Activated T-helper 17 cell treated with anti-CD3 and anti-CD28 coated beads, Interleukin-2, amount 50 U/mL, for 72 hours (primary cell): ENCODE measurements at regions not wholly inside any gene's neighbourhood (a gene's known extent, or its start where the extent isn't known, plus 50 kb on each side); places are given as distances from the start of the nearest gene placed in this dataset.

Experiments used
- ATAC-seq: fragments of 150-1000 bp; cut with Tn5 transposase; replicated peaks from 2 replicates; pipeline ENCODE4 v1.10.0; 2021; ENCODE audit warnings: mild to moderate bottlenecking, moderate library complexity
- H3K27ac Mint-ChIP-seq: one replicate; pipeline ENCODE4 v1.8.0; 2022; ENCODE audit warnings: mixed read lengths
- H3K27me3 Mint-ChIP-seq: one replicate; pipeline ENCODE4 v1.8.0; 2022; ENCODE audit warnings: mixed read lengths
- H3K36me3 Mint-ChIP-seq: one replicate; pipeline ENCODE4 v1.8.0; 2022; ENCODE audit warnings: low read depth, mild to moderate bottlenecking, mixed read lengths
- H3K4me1 Mint-ChIP-seq: one replicate; pipeline ENCODE4 v1.8.0; 2022; ENCODE audit warnings: mixed read lengths
- H3K4me3 Mint-ChIP-seq: one replicate; pipeline ENCODE4 v1.8.0; 2022; ENCODE audit warnings: mild to moderate bottlenecking, mixed read lengths
- H3K9me3 Mint-ChIP-seq: one replicate; pipeline ENCODE4 v1.8.0; 2022; ENCODE audit warnings: mixed read lengths

DNA sequence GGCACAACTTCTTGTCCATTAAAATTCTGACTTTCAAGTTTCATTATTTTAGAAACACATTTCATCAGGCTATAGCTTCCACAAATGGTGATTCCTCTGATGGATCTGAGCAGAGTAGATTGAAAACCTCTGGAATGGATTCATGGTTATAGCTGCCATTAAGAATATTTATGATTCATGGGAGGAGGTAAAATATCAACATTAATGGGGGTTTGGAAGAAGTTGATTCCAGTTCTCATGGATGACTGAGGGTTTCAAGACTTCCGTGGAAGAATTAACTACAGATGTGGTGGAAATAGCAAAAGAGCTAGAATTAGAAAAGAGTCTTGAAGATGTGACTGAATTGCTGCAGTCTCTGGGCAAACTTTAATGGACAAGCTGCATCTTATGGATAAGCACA is 797.4 kb downstream of the SUCLG1 start:
- no peaks in the 10 kb centered on the region for H3K4me1 Mint-ChIP-seq
- H3K4me3 Mint-ChIP-seq, result no peak overlapping the region
- H3K9me3 Mint-ChIP-seq, result peaks cover 4% of the 10 kb centered on the region
- no peak for ATAC-seq
- no peaks in the 10 kb centered on the region for H3K36me3 Mint-ChIP-seq
- H3K27ac Mint-ChIP-seq, result no peak overlapping the region
- H3K27me3 Mint-ChIP-seq, result no peaks in the 10 kb centered on the region

- ATAC-seq, result no peak
- Mint-ChIP-seq H3K9me3 (peaks cover 5% of the 10 kb centered on the region), H3K27ac (no peak overlapping the region), H3K27me3 (no peaks in the 10 kb centered on the region), H3K36me3 (no peaks in the 10 kb centered on the region), H3K4me1 (no peaks in the 10 kb centered on the region), H3K4me3 (no peak overlapping the region)
Measured at GRCh38 chr2:83654091-83654611, 804.9 kb downstream of the SUCLG1 start.

DNA sequence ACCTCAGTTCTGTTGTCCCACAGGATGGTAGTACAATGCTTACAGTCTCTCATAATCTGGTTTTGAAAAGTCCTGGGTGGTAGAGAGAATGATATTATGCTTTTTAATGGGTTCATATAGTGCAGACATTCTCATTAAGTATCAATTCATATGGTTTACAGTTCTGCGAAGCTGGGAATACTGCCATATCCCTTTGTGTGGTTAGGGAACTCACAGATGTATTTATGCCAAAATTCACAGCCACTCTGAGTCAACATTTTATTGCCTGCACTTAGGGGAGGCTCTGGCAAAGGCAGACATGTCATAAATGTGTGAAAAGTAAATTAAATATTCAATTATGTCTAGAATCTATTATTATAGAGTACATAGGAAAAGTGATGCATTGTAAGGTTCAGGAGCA is 808.2 kb downstream of the SUCLG1 start:
- ATAC-seq, result no peak
- H3K4me3 Mint-ChIP-seq, result no peak overlapping the region
- H3K4me1 Mint-ChIP-seq, result no peaks in the 10 kb centered on the region
- peaks cover 5% of the 10 kb centered on the region for H3K9me3 Mint-ChIP-seq
- H3K27me3 Mint-ChIP-seq, result no peaks in the 10 kb centered on the region
- H3K36me3 Mint-ChIP-seq, result no peaks in the 10 kb centered on the region
- no peak overlapping the region for H3K27ac Mint-ChIP-seq

DNA sequence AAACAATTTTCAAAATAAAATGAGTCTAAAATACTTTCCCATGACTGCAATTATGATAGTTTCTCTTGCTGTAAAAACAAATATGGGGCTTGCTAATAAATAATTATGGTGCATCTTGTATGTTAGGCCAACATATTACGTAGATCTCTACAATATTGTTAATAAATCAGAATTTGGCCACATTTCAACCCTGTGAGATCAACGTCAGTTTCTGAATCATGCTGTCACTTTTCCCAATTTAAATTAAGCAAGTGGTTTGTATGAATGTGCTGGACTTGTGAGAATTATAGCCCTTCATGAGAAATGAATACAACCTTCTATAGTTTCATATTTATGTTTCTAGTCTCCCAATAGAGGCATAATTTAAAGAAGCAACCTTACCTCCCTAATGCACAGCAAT is 808.9 kb downstream of the SUCLG1 start:
- H3K4me3 Mint-ChIP-seq, result no peak overlapping the region
- H3K27ac Mint-ChIP-seq, result no peak overlapping the region
- H3K36me3 Mint-ChIP-seq, result no peaks in the 10 kb centered on the region

DNA sequence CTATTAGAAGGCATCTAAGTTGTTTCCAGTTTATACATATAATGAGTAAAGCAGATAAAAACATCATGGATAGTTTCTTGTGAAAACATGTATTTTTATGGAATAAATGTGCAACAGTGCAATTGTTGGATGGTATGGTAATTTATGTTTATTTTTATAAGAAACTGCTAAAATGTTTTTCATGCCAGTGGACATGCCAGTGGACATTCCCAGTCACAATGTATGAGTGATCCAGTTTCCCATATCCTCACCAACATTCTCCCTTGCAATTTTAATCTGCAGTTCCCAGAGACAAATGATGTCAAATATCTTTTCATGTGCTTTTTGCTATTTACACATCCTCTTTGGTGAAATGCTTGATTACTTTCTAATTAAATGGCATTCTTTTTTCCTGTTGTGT is 818.6 kb downstream of the SUCLG1 start:
- Mint-ChIP-seq H3K4me3 (no peak overlapping the region), H3K36me3 (no peaks in the 10 kb centered on the region), H3K4me1 (no peaks in the 10 kb centered on the region), H3K27me3 (no peaks in the 10 kb centered on the region), H3K9me3 (peaks cover 4% of the 10 kb centered on the region), H3K27ac (no peak overlapping the region)
- ATAC-seq, result no peak

More for the DNA sequence above, 808.9 kb downstream of the SUCLG1 start:
- Mint-ChIP-seq H3K27me3 (no peaks in the 10 kb centered on the region), H3K4me1 (no peaks in the 10 kb centered on the region), H3K9me3 (peaks cover 5% of the 10 kb centered on the region)
- ATAC-seq, result no peak

- H3K4me3 Mint-ChIP-seq, result no peak overlapping the region
- peaks cover 3% of the 10 kb centered on the region for H3K9me3 Mint-ChIP-seq
- no peak for ATAC-seq
- no peaks in the 10 kb centered on the region for H3K4me1 Mint-ChIP-seq
- H3K27me3 Mint-ChIP-seq, result no peaks in the 10 kb centered on the region
- H3K36me3 Mint-ChIP-seq, result no peaks in the 10 kb centered on the region
- H3K27ac Mint-ChIP-seq, result no peak overlapping the region
Measured at GRCh38 chr2:83633423-83633822, 825.7 kb downstream of the SUCLG1 start.

DNA sequence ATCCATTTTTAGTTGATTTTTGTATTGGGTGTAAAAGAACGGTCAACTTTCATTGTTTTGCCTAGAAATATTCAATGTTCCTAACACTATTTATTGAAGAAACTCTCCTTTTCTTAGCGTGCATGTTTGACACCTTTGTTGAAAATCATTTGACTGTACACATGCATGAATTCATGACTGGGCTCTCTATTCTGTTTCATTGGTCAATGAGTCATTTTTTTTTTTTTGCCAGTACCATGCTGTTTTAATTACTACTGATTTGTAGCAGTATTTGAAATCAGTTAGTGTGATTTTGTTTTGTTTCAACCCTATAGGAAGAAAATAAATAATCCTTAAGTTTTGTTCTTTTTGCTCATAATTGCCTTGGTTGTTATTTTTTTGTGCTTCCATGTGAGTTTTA is 828.7 kb downstream of the SUCLG1 start:
- ATAC-seq, result no peak
- no peak overlapping the region for H3K4me3 Mint-ChIP-seq
- no peaks in the 10 kb centered on the region for H3K36me3 Mint-ChIP-seq
- H3K27me3 Mint-ChIP-seq, result no peaks in the 10 kb centered on the region
- no peaks in the 10 kb centered on the region for H3K4me1 Mint-ChIP-seq
- peaks cover 11% of the 10 kb centered on the region for H3K9me3 Mint-ChIP-seq
- H3K27ac Mint-ChIP-seq, result no peak overlapping the region

- H3K4me3 Mint-ChIP-seq, result no peak overlapping the region
- H3K9me3 Mint-ChIP-seq, result peaks cover 8% of the 10 kb centered on the region
- no peaks in the 10 kb centered on the region for H3K27me3 Mint-ChIP-seq
- no peaks in the 10 kb centered on the region for H3K4me1 Mint-ChIP-seq
- H3K27ac Mint-ChIP-seq, result no peak overlapping the region
- ATAC-seq, result no peak
- no peaks in the 10 kb centered on the region for H3K36me3 Mint-ChIP-seq
Measured at GRCh38 chr2:83615511-83615910, 843.6 kb downstream of the SUCLG1 start.

GRCh38 chr2:83613178-83613577 is 845.9 kb downstream of the SUCLG1 start:
- no peaks in the 10 kb centered on the region for H3K4me1 Mint-ChIP-seq
- ATAC-seq, result no peak
- no peaks in the 10 kb centered on the region for H3K36me3 Mint-ChIP-seq
- no peak overlapping the region for H3K4me3 Mint-ChIP-seq
- no peaks in the 10 kb centered on the region for H3K27me3 Mint-ChIP-seq
- H3K9me3 Mint-ChIP-seq, result peaks cover 13% of the 10 kb centered on the region
- H3K27ac Mint-ChIP-seq, result no peak overlapping the region

DNA sequence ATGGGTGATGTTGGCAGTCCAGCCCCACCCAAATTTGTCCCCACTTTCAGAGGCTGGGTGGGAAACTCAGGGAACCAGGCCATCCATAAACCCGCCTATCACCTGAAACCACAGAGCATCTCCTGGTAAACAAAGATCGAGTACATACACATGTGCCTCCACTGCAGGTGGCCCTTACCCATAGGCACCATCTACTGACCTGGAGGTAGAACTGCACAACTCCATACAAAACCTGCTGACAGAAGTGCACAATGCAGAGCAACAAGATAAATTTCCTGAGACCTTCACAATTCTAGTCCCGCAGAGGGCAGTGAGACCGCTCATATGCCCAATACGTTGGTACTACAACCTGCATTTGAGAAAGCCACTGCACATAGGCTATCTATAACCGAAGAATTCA is 856.3 kb downstream of the SUCLG1 start:
- no peaks in the 10 kb centered on the region for H3K4me1 Mint-ChIP-seq
- H3K27ac Mint-ChIP-seq, result no peak overlapping the region
- H3K9me3 Mint-ChIP-seq, result peaks cover 9% of the 10 kb centered on the region
- no peak for ATAC-seq
- H3K36me3 Mint-ChIP-seq, result no peaks in the 10 kb centered on the region
- H3K27me3 Mint-ChIP-seq, result no peaks in the 10 kb centered on the region
- no peak overlapping the region for H3K4me3 Mint-ChIP-seq

- Mint-ChIP-seq H3K27me3 (no peaks in the 10 kb centered on the region), H3K4me3 (no peak overlapping the region), H3K27ac (no peak overlapping the region), H3K4me1 (no peaks in the 10 kb centered on the region), H3K9me3 (peaks cover 4% of the 10 kb centered on the region), H3K36me3 (no peaks in the 10 kb centered on the region)
- no peak for ATAC-seq
Measured at GRCh38 chr2:83596592-83597282, 862.3 kb downstream of the SUCLG1 start.

GRCh38 chr2:83595926-83596325 is 863.2 kb downstream of the SUCLG1 start:
- H3K4me3 Mint-ChIP-seq, result no peak overlapping the region
- H3K9me3 Mint-ChIP-seq, result peaks cover 4% of the 10 kb centered on the region
- ATAC-seq, result no peak
- no peaks in the 10 kb centered on the region for H3K4me1 Mint-ChIP-seq
- no peak overlapping the region for H3K27ac Mint-ChIP-seq
- no peaks in the 10 kb centered on the region for H3K27me3 Mint-ChIP-seq
- no peaks in the 10 kb centered on the region for H3K36me3 Mint-ChIP-seq

GRCh38 chr2:83595121-83595690 is 863.9 kb downstream of the SUCLG1 start:
- Mint-ChIP-seq H3K9me3 (peaks cover 4% of the 10 kb centered on the region), H3K4me3 (no peak overlapping the region), H3K4me1 (no peaks in the 10 kb centered on the region), H3K27me3 (no peaks in the 10 kb centered on the region), H3K27ac (no peak overlapping the region), H3K36me3 (no peaks in the 10 kb centered on the region)
- no peak for ATAC-seq

DNA sequence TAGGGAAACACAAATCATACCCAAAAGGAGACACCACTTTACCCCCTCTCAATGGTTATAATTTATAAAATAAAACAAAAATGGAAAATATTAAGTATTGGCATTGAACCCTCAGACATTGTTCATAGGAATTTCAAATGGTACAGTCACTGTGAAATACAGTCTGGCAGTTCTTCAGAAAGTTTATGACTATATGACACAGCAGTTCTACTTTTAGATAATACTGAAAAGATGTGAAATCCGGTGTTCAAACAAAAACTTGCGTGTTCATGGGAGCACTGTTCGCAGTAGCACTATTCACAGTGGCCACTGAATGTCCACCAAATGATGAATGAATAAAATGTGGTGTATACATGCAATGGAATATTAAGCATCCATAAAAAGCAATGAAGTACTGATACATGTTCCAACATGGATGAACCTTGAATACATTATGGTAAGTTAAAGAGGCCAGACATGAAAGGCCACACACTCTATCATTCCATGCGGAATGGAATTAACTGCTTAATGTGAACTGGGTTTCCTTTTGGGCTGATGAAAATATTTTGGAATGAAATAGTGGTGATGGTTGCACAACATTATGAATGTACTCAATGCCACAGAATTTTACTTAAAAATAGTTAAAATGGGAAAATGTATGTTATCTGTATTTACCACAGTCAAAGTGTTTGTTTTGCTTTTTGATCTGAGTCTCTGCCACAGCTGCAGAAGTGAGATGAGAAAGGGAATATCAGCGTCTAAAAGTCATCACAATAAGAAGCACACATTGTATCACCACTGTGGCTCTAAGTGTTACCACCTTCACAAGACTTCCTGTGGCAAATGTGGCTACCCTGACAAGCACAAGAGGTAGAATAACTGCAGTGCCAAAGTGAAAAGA is 864.6 kb downstream of the SUCLG1 start:
- H3K36me3 Mint-ChIP-seq, result no peaks in the 10 kb centered on the region
- no peak overlapping the region for H3K27ac Mint-ChIP-seq
- no peak for ATAC-seq
- no peaks in the 10 kb centered on the region for H3K4me1 Mint-ChIP-seq
- H3K9me3 Mint-ChIP-seq, result peaks cover under 1% of the 10 kb centered on the region
- H3K4me3 Mint-ChIP-seq, result no peak overlapping the region
- no peaks in the 10 kb centered on the region for H3K27me3 Mint-ChIP-seq

- no peaks in the 10 kb centered on the region for H3K27me3 Mint-ChIP-seq
- no peak for ATAC-seq
Measured at GRCh38 chr2:83587309-83587708, 871.8 kb downstream of the SUCLG1 start.

More at GRCh38 chr2:83587309-83587708, 871.8 kb downstream of the SUCLG1 start:
- peaks cover 4% of the 10 kb centered on the region for H3K9me3 Mint-ChIP-seq
- H3K4me1 Mint-ChIP-seq, result no peaks in the 10 kb centered on the region
- no peak overlapping the region for H3K27ac Mint-ChIP-seq
- H3K36me3 Mint-ChIP-seq, result no peaks in the 10 kb centered on the region
- no peak overlapping the region for H3K4me3 Mint-ChIP-seq
